Gastrocnemius medialis (tissue), 4 donors: ENCODE measurements at regions not wholly inside any gene's neighbourhood (a gene's known extent, or its start where the extent isn't known, plus 50 kb on each side); places are given as distances from the start of the nearest gene placed in this dataset.

Experiments
- CTCF ChIP-seq, 5 experiments: fragments of 450-650 bp in 3 of 5; fragments of 200-600 bp in 2 of 5; sonication (generic) in 2 of 5; IDR thresholded peaks in 4 of 5; conservative IDR thresholded peaks in 1 of 5; 1 replicate in 4 of 5; 2 replicates in 1 of 5; pipeline ENCODE4 v1.5.1; 2016 to 2019; ENCODE audit warnings: antibody characterized with exemption in 5 of 5, mild to moderate bottlenecking in 3 of 5, moderate library complexity in 3 of 5
- POLR2A ChIP-seq, 2 donors: fragments of 450-650 bp; IDR thresholded peaks; one replicate each; pipeline ENCODE4 v1.6.1; 2017; ENCODE audit warnings: antibody characterized with exemption in 2 of 2, mild to moderate bottlenecking in 2 of 2, moderate library complexity in 2 of 2

DNA sequence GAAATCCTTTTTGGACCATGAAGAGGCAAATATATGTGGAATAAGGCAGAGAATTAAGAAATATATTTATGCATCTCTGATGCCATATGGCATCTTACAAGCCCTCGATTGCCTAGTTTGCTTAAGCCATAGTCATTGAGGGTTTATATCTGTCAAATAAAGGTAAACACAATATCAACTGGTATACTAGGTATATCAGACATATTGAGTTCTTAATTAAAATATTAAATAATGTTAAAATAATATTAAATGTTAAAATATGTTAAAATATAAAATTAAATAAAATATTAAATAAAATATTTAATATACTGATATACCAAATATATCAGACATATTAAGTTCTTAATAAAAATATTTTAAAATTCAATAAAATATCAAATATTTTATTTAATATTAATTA lies 567.4 kb upstream of the PTCHD4 start:
- TF ChIP-seq CTCF (IDR thresholded peaks at IDR 0.05 in 4 of 5, conservative IDR thresholded peaks at IDR 0.05 in 1 of 5) (no peak), POLR2A (IDR thresholded peaks at IDR 0.05) (no peak)
